MCF 10A (cell line): ENCODE measurements at regions not wholly inside any gene's neighbourhood (a gene's known extent, or its start where the extent isn't known, plus 50 kb on each side); places are given as distances from the start of the nearest gene placed in this dataset.

Experiments used
- BruUV-seq: library from RNA; stranded (reverse); fragments of 400-500 nt; replicated peaks from 2 replicates; lab custom pipeline; 2021; lab: Mats Ljungman, UMichigan
- CTCF ChIA-PET: fragments of 300-600 bp; sonication (Branson Sonifier 250); formaldehyde crosslinking; extraction: SDS; loops from one replicate; lab custom pipeline; 2021; ENCODE audit warnings: antibody characterized with exemption, inconsistent platforms; lab: Yijun Ruan, JAX
- POLR2A ChIA-PET: fragments of 300-600, 350-650 bp; sonication (Branson Sonifier 250); formaldehyde crosslinking; extraction: SDS; loops from one replicate; lab custom pipeline; 2020; ENCODE audit warnings: antibody characterized with exemption, inconsistent platforms; lab: Yijun Ruan, JAX
- DNase-seq: peaks from one replicate; pipeline ENCODE4 v3.0.0-alpha.2; 2018; ENCODE audit not compliant: unreplicated experiment
- H3K27ac Mint-ChIP-seq: one replicate; pipeline ENCODE4 v1.8.0; 2022; ENCODE audit warnings: mild to moderate bottlenecking, low read depth, mixed read lengths; ENCODE audit not compliant: unreplicated experiment
- H3K27me3 Mint-ChIP-seq: one replicate; pipeline ENCODE4 v1.8.0; 2022; ENCODE audit warnings: mixed read lengths; ENCODE audit not compliant: insufficient read depth, unreplicated experiment
- H3K36me3 Mint-ChIP-seq: one replicate; pipeline ENCODE4 v1.8.0; 2022; ENCODE audit warnings: mild to moderate bottlenecking, moderate library complexity, mixed read lengths; ENCODE audit not compliant: insufficient read depth, unreplicated experiment
- H3K4me1 Mint-ChIP-seq: one replicate; pipeline ENCODE4 v1.8.0; 2022; ENCODE audit warnings: mixed read lengths; ENCODE audit not compliant: insufficient read depth, unreplicated experiment
- H3K4me3 Mint-ChIP-seq: one replicate; pipeline ENCODE4 v1.8.0; 2022; ENCODE audit warnings: mild to moderate bottlenecking, moderate library complexity, mixed read lengths; ENCODE audit not compliant: unreplicated experiment
- H3K9me3 Mint-ChIP-seq: one replicate; pipeline ENCODE4 v1.8.0; 2022; ENCODE audit warnings: mixed read lengths; ENCODE audit not compliant: unreplicated experiment
- intact Hi-C: fragments of 100-400 bp; cut with micrococcal nuclease; formaldehyde crosslinking; loops from 2 replicates; pipeline ENCODE4 v1.14.1; 2022
- TF ChIP-seq, protein P1 (sequence below): fragments of 200-600 bp; IDR thresholded peaks from one replicate; pipeline ENCODE4 v1.8.0; 2022; ENCODE audit warnings: antibody characterized with exemption, mild to moderate bottlenecking; ENCODE audit not compliant: unreplicated experiment

DNA sequence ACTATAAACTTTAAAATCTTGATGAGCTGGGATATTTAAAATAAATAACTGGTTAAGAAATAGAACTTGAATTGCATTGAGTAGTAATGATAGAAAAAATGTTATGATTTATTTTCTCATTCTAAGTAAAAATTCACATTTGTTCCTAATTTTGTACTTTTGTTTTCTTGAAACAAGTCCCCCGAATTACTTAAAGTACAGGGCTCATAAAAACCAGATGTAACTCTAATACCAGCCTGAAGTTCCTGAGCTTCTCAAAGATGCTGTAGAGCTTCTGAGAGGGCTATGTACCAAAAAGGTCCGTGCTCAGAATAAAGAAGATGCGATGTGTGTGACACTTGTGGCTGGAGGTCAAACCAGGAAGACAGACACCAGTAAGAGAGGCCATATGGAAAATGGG, 116.1 kb upstream of the TACR1 start:
- Mint-ChIP-seq H3K36me3 (no peaks in the 10 kb centered on the region), H3K9me3 (no peaks in the 10 kb centered on the region), H3K4me3 (no peak overlapping the region), H3K27me3 (peaks cover 20% of the 10 kb centered on the region), H3K27ac (no peak overlapping the region), H3K4me1 (no peaks in the 10 kb centered on the region)
- POLR2A ChIA-PET: interaction anchor here (0.6 kb wide), 1 partner anchor 211 kb away, joined by 4 read pairs; no protein-coding TSS in a partner anchor
- BruUV-seq: no TSS peak
- intact Hi-C loops: no loop called here
- DNase-seq: no peak
- CTCF ChIA-PET: no interaction called here
- TF ChIP-seq, protein P1, sequence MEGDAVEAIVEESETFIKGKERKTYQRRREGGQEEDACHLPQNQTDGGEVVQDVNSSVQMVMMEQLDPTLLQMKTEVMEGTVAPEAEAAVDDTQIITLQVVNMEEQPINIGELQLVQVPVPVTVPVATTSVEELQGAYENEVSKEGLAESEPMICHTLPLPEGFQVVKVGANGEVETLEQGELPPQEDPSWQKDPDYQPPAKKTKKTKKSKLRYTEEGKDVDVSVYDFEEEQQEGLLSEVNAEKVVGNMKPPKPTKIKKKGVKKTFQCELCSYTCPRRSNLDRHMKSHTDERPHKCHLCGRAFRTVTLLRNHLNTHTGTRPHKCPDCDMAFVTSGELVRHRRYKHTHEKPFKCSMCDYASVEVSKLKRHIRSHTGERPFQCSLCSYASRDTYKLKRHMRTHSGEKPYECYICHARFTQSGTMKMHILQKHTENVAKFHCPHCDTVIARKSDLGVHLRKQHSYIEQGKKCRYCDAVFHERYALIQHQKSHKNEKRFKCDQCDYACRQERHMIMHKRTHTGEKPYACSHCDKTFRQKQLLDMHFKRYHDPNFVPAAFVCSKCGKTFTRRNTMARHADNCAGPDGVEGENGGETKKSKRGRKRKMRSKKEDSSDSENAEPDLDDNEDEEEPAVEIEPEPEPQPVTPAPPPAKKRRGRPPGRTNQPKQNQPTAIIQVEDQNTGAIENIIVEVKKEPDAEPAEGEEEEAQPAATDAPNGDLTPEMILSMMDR: no peak

DNA sequence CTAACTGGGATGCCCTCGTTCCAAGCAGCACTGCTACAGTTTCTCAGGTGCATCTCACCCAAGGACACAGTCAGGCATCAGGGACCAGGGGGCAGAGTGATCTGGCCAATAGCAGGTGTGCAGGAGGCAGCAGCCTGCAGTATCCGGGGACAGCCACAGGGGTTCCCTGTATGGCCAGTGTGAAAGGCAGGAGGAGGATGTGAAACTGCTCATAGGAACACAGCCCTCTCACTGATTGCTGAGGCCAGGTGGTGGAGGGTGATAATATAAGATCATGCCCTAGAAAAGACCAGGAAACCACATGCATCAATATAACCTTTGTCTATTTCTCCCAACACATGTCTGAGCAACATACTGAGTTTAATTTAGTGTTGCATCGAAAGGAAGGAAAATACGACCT, 112.7 kb upstream of the TACR1 start:
- H3K27ac Mint-ChIP-seq: no peak overlapping the region
- intact Hi-C loops: no loop called here
- TF ChIP-seq, protein P1: peak; percentile 8
- CTCF ChIA-PET: no interaction called here
- no peak for DNase-seq
- BruUV-seq: no TSS peak
- POLR2A ChIA-PET: no interaction called here
- no peaks in the 10 kb centered on the region for H3K36me3 Mint-ChIP-seq
- H3K4me3 Mint-ChIP-seq: no peak overlapping the region
- H3K27me3 Mint-ChIP-seq: no peaks in the 10 kb centered on the region
- H3K4me1 Mint-ChIP-seq: no peaks in the 10 kb centered on the region
- no peaks in the 10 kb centered on the region for H3K9me3 Mint-ChIP-seq

DNA sequence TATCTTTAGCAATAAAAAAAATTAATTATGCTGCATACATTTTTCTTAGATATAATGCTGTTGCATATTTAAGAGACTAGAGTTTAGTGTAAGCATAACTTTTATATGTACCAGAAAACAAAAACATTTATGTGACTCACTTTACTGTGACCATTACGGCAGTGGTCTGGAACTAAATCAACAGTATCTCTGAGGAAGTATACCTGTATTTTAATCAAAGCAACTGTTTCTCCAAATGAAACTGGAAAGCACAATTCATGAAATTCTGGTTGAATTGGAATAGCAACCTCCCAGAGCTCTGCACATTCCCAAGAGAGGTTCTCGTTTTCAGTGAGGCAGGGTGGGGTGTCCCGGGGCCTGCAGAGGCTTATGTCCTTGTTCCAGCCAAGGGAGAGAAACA, 112.2 kb upstream of the TACR1 start:
- Mint-ChIP-seq H3K27me3 (no peaks in the 10 kb centered on the region), H3K4me3 (no peak overlapping the region), H3K9me3 (no peaks in the 10 kb centered on the region), H3K4me1 (no peaks in the 10 kb centered on the region), H3K36me3 (no peaks in the 10 kb centered on the region), H3K27ac (no peak overlapping the region)
- DNase-seq: no peak
- ChIA-PET CTCF (no interaction called here), POLR2A (no interaction called here)
- no TSS peak for BruUV-seq
- TF ChIP-seq, protein P1: no peak
- intact Hi-C loops: no loop called here

DNA sequence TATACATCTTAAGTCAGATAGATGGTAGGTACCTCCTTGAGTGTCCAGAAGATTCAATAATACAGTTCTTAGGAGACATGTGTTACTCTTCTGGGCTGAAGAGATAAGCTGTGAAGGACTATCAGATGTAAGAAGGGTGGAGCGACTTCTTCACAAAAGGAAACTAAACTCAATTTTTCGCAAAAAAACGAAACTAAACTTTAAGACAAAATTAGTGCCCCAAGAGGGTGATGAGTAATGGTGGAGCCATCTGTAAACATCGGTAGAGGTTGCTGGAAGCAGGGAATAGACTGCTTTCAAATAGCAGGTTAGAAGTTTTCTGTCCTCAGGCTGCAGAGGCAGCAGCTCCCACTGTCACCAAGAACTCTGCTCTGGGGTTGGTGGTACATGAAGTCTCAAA, 111.6 kb upstream of the TACR1 start:
- Mint-ChIP-seq H3K4me3 (no peak overlapping the region), H3K4me1 (no peaks in the 10 kb centered on the region), H3K27me3 (no peaks in the 10 kb centered on the region), H3K27ac (no peak overlapping the region), H3K36me3 (no peaks in the 10 kb centered on the region), H3K9me3 (no peaks in the 10 kb centered on the region)
- ChIA-PET POLR2A (no interaction called here), CTCF (interaction anchor here (0.6 kb wide), 1 partner anchor 200 kb away, joined by 3 read pairs; no protein-coding TSS in a partner anchor)
- peak; percentile 25 for DNase-seq
- intact Hi-C loops: no loop called here
- TF ChIP-seq, protein P1: no peak
- BruUV-seq: no TSS peak
